ENCODE measurements at regions not wholly inside any gene's neighbourhood (a gene's known extent, or its start where the extent isn't known, plus 50 kb on each side); places are given as distances from the start of the nearest gene placed in this dataset.
"Not testable (repeated sequence)": the region's sequence is repeated elsewhere in the genome, so short reads cannot be mapped to it uniquely, and the experiment has no call there.

- no peak for DNase-seq
Observed at GRCh38 chr2:49804111-49804510, 649.8 kb upstream of the FSHR start.

GRCh38 chr2:49801898-49802450, 647.7 kb upstream of the FSHR start:
- DNase-seq: peak; percentile 14 to 26

- no peak for DNase-seq
Observed at GRCh38 chr2:49798570-49798969, 644.3 kb upstream of the FSHR start.

- no peak for DNase-seq
Observed at GRCh38 chr2:49796266-49796665, 642.0 kb upstream of the FSHR start.

- DNase-seq: no peak
Observed at GRCh38 chr2:49794396-49794795, 640.1 kb upstream of the FSHR start.

- no peak for DNase-seq
Observed at GRCh38 chr2:49788300-49788699, 634.0 kb upstream of the FSHR start.

- no peak for DNase-seq
Observed at GRCh38 chr2:49780949-49781348, 626.6 kb upstream of the FSHR start.

- DNase-seq: no peak
Observed at GRCh38 chr2:49772299-49772970, 618.1 kb upstream of the FSHR start.

- DNase-seq: peak; percentile 5 to 11
Observed at GRCh38 chr2:49770919-49771318, 616.6 kb upstream of the FSHR start.

GRCh38 chr2:49767316-49767715, 613.0 kb upstream of the FSHR start:
- peak; percentile 32 to 33 for DNase-seq

GRCh38 chr2:49755777-49756176, 601.5 kb upstream of the FSHR start:
- DNase-seq: no peak

GRCh38 chr2:49754381-49754780, 600.1 kb upstream of the FSHR start:
- DNase-seq: no peak

GRCh38 chr2:49753344-49753985, 599.1 kb upstream of the FSHR start:
- no peak for DNase-seq

GRCh38 chr2:49737606-49738005, 583.3 kb upstream of the FSHR start:
- DNase-seq: no peak

GRCh38 chr2:49732924-49733323, 578.6 kb upstream of the FSHR start:
- DNase-seq: not testable (repeated sequence)

- no peak for DNase-seq
Observed at GRCh38 chr2:49719241-49719640, 564.9 kb upstream of the FSHR start.

GRCh38 chr2:49715597-49715996, 561.3 kb upstream of the FSHR start:
- DNase-seq: no peak

- no peak for DNase-seq
Observed at GRCh38 chr2:49714454-49714853, 560.1 kb upstream of the FSHR start.

GRCh38 chr2:49702740-49703139, 548.4 kb upstream of the FSHR start:
- no peak for DNase-seq

GRCh38 chr2:49693961-49694360, 539.6 kb upstream of the FSHR start:
- DNase-seq: no peak

- DNase-seq: not testable (repeated sequence)
Observed at GRCh38 chr2:49692022-49692421, 537.7 kb upstream of the FSHR start.

- peak; percentile 2 for DNase-seq
Observed at GRCh38 chr2:49687918-49688317, 533.6 kb upstream of the FSHR start.

GRCh38 chr2:49686897-49687442, 532.7 kb upstream of the FSHR start:
- no peak for DNase-seq
